GM18526 (cell line): ENCODE measurements at regions not wholly inside any gene's neighbourhood (a gene's known extent, or its start where the extent isn't known, plus 50 kb on each side); places are given as distances from the start of the nearest gene placed in this dataset.

ENCODE experiments used
- POLR2A ChIP-seq: IDR thresholded peaks from 3 replicates; pipeline ENCODE4 v1.6.1; 2011; ENCODE audit not compliant: insufficient read length; ENCODE audit errors: extremely low read depth

DNA sequence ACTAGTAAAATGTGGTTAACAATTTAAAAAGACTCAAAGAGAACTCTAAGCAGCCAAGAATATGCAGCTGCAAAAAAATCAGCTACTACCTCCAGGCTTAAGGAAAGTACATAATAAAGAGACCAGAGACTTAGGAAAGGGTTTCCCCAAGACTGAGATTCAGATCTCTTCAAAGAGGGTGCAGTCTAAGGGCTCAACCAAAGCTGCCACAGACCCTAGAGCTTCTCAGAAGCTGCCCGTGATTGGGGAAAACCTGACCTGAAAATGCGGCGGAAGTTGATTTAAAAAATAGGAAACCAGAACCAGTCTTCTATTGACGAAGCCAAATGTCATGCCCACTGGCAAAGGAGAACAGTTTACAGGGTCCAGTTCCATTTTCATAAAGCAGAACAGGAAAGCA is 516.8 kb upstream of the MARCKS start:
- TF ChIP-seq POLR2A = no peak

DNA sequence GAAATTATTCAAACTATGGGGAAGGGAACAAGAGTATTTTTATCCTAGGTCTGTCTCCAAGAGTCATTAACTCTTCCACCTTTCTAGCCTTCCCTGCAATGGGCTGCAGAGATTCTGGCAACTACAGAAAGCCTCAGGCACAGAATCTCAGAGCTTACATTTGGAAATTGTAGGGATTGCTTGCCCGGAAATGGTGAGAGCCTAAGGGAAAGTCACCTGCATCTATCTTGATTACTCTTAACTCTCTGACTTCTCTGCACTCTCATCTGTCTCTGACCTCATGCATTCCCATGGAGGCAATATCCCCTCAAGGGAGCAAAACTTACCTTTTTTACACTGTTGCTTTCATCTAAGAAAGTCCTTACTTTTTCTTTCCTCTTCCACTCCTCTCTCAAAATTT is 513.2 kb upstream of the MARCKS start:
- no peak for TF ChIP-seq POLR2A

GRCh38 chr6:113344969-113345368 is 512.2 kb upstream of the MARCKS start:
- no peak for TF ChIP-seq POLR2A

- TF ChIP-seq POLR2A = no peak
Observed at GRCh38 chr6:113347436-113347835, 509.7 kb upstream of the MARCKS start.

DNA sequence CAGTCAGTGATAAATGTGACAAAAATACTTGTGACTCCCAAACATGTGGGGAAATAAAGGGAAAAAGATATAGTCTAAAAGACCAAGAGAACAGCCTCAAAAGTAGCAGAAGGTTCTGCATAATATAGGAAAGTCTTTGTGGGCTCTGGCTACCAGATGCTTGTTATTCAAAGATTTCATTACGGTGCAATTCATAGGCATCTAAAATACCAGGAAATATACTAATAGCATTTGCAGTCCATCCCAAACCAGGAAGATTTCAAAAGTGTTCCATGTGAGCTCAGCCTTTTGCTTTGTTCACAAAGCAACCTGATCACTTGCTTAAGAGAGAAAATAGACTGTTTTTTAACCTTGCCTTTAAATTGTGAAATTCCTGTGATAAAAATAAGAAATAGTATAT is 506.7 kb upstream of the MARCKS start:
- no peak for TF ChIP-seq POLR2A

DNA sequence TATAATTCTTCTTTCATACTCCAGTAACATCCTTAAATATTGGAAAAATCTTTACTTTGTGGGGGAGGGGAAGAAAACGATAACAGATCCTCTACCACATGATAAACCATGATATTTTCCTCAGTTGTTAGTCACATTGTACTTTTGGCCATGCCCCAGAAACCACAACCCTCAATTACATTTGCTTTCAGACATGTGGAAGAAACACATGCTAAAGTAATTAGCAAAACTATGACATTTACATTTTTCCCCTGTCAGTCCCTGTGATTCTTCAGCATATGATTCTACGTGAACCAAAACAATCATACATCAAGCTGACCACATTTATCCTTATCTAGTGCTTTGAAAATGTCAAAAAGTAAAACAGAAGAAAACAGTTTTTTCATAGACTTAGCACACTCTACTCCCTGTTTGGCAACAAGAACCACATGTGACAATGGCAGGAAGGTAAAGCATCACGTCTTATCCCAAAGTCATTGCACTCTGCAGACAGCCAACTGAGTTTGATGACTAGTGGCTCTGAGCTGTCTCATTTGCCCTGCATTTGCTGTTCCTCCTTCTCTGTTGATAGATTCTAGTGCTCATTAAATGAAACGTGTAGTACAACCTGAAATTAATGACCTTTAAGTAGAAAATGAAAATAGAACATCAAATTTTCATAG is 505.8 kb upstream of the MARCKS start:
- TF ChIP-seq POLR2A = no peak

DNA sequence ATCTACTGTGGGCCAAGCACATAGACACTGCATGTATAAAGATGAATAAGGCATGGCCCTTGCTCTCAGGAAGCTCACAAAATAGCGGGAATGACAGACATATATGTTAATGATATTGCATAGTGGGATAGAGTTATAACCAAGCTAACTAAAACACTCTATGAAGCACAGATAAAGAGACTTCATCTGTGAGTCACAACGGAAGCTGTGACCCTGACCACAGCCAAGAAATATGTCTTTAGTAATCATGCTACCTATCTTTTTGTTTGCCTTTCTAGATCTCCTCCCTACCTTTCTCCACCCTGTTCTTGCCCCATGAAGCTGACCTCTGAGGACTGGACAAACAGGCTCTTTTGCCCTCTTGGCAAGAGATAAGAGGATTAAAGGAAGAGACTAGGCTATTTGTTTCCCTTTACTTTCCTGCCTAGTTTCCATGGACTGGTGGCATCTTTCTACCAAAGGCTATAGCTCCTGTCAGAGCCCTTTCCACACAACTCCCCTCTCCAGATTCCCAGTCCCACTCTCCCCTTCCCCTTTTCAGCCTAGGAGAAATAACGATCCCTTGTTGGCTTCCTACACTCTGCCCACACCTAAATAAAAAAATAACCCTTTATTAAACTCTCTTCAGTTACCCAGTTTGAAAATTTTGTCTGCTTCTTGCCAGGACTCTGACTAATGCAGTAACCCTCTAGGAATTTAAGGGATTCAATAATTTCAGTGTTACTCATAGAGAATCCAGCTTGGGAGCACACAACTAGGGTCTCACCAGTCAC is 504.9 kb upstream of the MARCKS start:
- no peak for TF ChIP-seq POLR2A

GRCh38 chr6:113352831-113353230 is 504.3 kb upstream of the MARCKS start:
- TF ChIP-seq POLR2A = no peak

DNA sequence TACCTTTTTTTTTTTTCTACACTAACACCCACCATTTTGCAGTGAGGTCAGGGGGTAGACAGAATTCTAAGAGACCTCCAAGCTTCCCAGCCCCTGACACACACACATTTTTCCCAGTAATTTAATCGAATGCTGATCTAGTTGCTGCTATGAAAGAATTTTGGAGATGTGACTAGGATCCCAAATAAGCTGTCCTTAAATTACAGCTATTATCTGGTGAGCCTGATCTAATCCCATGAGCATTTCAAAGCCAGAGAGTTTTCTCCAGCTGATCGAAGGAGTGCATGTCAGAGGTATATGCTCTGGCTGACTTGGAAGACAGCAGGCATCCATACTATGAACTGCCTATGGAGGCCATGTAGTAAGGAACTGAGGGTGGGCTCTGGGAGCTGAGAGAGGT is 503.8 kb upstream of the MARCKS start:
- TF ChIP-seq POLR2A = no peak

- TF ChIP-seq POLR2A = no peak
Observed at GRCh38 chr6:113354204-113354895, 502.8 kb upstream of the MARCKS start.

GRCh38 chr6:113356139-113356538 is 501.0 kb upstream of the MARCKS start:
- no peak for TF ChIP-seq POLR2A

DNA sequence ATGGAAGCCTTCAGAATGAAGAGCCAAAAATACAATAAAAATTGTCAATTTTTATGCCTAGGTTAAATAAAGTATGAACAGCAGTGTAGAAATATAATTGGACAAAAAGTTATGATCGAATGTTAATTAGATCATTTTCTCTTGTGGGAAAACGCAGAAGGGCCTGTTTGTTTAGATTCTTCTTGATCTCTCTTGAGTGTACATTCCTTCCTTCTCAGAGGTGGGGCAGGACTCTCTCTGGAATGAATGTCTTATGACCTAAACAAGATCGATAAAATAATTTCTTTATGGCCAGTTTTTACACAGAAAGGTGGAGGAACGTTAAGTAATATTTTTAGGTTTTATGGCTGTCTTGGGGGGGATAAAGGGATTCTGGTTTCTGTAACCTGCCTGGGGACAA is 500.1 kb upstream of the MARCKS start:
- TF ChIP-seq POLR2A = no peak

DNA sequence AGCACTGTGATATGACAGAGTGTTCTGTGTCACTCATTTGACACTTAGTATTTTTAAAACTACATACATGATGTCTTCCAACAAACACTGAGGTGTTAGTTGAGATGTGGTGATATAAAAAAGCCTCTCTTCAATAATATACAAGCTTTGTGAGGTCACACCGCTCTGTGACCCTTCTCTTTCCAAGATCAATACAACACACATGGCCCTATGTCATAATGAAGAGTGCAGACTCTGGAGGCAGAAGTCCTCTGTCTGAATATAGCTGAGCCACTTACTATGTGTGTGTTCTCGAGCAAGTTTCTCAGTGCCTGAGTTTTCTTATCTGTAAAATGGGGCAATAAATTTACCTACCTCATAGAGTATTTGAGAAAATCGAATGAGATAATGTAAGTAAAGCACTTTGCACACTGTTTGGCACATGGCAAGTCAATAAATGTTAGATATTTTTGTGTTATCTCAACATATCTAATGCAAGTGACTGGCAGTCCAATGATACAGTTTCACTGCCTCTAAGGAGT is 499.0 kb upstream of the MARCKS start:
- no peak for TF ChIP-seq POLR2A

DNA sequence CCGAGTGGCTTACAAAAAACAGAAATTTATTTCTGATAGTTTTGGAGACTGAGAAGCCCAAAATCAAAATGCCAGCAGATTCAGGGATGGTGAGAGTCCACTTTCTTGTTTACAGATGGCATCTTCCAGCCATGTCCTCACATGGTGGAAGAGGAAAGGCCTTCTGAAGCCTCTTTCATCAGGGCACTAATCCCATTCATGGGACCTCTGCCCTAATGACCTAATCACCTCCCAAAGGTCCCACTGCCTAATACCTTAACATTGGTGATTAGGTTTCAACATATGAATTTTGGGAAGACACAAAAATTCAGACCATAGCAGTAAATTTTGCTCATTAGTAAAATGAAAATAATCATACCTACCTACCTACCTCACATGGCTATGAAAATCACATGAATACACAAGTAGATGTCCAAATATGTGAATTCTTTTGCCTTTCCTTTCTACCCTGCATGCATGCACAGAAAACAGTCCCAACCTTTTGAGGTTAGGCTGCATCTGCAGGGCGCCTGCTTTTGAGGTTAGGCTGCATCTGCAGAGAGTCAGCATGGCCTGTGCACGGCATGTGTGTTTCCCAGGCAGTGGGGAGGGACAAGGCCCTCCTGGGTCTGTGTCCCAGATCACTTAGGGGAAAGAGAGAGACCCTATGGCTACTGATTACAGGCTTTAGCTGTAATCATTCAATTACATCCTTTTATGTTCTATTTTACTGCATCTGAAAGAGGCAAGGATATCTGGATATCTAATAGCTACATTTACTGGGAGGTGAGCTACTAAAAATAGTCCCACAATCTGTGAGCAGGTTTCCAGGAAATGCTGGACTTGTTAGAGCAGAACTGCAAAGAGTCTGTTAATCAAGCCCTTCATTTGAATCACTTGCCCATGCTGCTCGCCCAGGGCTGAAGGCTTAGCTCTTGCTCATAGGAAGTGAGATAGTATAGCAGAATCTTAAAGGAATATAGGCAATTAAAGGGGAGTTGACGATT is 497.7 kb upstream of the MARCKS start:
- no peak for TF ChIP-seq POLR2A

DNA sequence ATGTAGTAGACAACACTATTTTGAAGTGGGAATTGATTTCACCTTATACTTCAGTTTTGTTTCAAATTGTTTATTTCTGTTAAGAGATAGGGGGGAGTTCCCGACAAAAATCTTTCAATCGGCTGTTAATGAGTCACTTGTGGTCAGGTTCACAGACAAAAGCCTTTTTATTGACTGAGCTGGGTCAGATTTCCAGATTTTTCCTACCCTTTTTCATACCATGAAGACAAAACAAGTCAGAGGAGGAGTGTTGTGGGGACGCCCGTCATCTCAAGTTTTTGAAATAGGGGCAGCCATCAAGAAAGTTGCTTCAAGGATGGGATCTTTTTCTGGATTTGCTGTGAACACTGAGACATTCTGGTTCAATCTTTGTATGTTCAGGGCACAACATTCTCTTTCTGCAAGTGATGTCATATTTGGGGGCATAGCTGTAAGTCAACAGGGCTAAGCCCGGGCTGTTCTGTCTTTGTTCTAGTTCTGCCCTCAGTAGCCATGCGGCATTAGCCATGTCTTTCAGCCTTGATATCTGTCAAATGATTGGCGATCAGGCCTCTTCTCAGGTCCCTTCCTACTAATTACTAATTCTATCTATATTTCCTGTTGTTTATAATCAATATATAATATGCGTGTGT is 496.0 kb upstream of the MARCKS start:
- TF ChIP-seq POLR2A = no peak
